Hepatocyte (in vitro differentiated cells): ENCODE measurements at regions not wholly inside any gene's neighbourhood (a gene's known extent, or its start where the extent isn't known, plus 50 kb on each side); places are given as distances from the start of the nearest gene placed in this dataset.

ENCODE experiments used
- EZH2phosphoT487 ChIP-seq: fragments of 200-600 bp; sonication (generic); IDR thresholded peaks from one replicate; pipeline ENCODE4 v1.6.1; 2018; ENCODE audit warnings: antibody characterized with exemption, mild to moderate bottlenecking, low read depth, moderate library complexity; ENCODE audit not compliant: unreplicated experiment, severe bottlenecking
- TF ChIP-seq, protein P1 (sequence below): fragments of 200-600 bp; sonication (generic); IDR thresholded peaks from 2 replicates; pipeline ENCODE4 v1.5.1; 2016; ENCODE audit warnings: antibody characterized with exemption, mild to moderate bottlenecking; ENCODE audit not compliant: poor library complexity

DNA sequence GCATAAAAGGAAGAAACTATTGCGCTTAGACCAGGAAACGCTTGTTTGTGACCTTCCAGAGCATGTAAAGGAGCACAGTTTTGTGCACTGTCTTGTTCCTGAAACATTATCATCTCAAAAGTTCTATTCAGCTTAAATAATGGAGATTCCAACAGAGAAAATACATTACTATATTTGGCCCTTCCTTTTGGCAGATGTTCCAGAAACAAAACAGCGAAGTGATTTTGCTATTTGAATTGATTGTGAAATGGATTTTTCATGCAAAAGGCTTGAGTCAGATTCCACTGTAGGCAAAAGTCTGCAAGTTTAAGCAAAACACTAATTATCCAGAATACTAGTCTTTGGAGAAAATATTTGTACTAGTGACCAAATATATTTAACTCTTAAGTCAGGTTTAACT is 80.3 kb upstream of the PTBP2 start:
- TF ChIP-seq, protein P1, sequence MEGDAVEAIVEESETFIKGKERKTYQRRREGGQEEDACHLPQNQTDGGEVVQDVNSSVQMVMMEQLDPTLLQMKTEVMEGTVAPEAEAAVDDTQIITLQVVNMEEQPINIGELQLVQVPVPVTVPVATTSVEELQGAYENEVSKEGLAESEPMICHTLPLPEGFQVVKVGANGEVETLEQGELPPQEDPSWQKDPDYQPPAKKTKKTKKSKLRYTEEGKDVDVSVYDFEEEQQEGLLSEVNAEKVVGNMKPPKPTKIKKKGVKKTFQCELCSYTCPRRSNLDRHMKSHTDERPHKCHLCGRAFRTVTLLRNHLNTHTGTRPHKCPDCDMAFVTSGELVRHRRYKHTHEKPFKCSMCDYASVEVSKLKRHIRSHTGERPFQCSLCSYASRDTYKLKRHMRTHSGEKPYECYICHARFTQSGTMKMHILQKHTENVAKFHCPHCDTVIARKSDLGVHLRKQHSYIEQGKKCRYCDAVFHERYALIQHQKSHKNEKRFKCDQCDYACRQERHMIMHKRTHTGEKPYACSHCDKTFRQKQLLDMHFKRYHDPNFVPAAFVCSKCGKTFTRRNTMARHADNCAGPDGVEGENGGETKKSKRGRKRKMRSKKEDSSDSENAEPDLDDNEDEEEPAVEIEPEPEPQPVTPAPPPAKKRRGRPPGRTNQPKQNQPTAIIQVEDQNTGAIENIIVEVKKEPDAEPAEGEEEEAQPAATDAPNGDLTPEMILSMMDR, result no peak
- TF ChIP-seq EZH2phosphoT487, result no peak
